B cell (primary cell): ENCODE measurements at regions not wholly inside any gene's neighbourhood (a gene's known extent, or its start where the extent isn't known, plus 50 kb on each side); places are given as distances from the start of the nearest gene placed in this dataset.

Experiments
- ATAC-seq: fragments of 200-7000 bp; cut with Tn5 transposase; one replicate; pipeline ENCODE4 v1.10.0; 2021; ENCODE audit warnings: low read depth, mild to moderate bottlenecking, moderate number of reproducible peaks, moderate library complexity
- CTCF ChIA-PET: fragments of 350-600 bp; sonication (Branson Sonifier 250); formaldehyde crosslinking; loops from one replicate; lab custom pipeline; 2021; ENCODE audit warnings: antibody characterized with exemption, inconsistent platforms; lab: Charles Lee
- POLR2A ChIA-PET: fragments of 350-600 bp; sonication (Branson Sonifier 250); formaldehyde crosslinking; loops from one replicate; lab custom pipeline; 2021; ENCODE audit warnings: antibody characterized with exemption; lab: Charles Lee
- DNase-seq: peaks from one replicate; pipeline ENCODE4 v3.0.0; 2013
- H2AFZ ChIP-seq: 2 replicates; pipeline ENCODE4 v1.6.1; 2012; ENCODE audit warnings: mild to moderate bottlenecking, low read depth, low read length; ENCODE audit not compliant: insufficient read depth, poor library complexity, severe bottlenecking
- H3K27ac ChIP-seq, 2 donors: 1 replicate in 1 of 2; 2 replicates in 1 of 2; pipeline ENCODE4 v1.5.1; 2012 to 2013; ENCODE audit warnings: low read length in 2 of 2, mild to moderate bottlenecking in 2 of 2, moderate library complexity in 1 of 2
- H3K27me3 ChIP-seq, 4 experiments: fragments of 200-600 bp in 1 of 4; sonication (generic) in 1 of 4; replicated peaks in 1 of 4; 1 replicate in 2 of 4; 2 replicates in 2 of 4; pipeline versions ENCODE4 v1.6.1 to v1.7.0; 2013 to 2016; ENCODE audit warnings: low read length in 3 of 4, mild to moderate bottlenecking in 2 of 4, mixed read lengths in 1 of 4, moderate library complexity in 1 of 4; ENCODE audit not compliant: insufficient read depth in 4 of 4, control insufficient read depth in 3 of 4; ENCODE audit errors: control extremely low read depth in 1 of 4
- H3K36me3 ChIP-seq, 2 experiments: replicated peaks in 1 of 2; 1 replicate in 1 of 2; 2 replicates in 1 of 2; pipeline versions ENCODE4 v1.6.1 to v1.7.1; 2013; ENCODE audit warnings: low read length in 1 of 2; ENCODE audit not compliant: insufficient read depth in 2 of 2, control insufficient read depth in 1 of 2; ENCODE audit errors: control extremely low read depth in 1 of 2, extremely low read depth in 1 of 2
- H3K4me1 ChIP-seq, 2 donors: fragments of 200-600 bp in 1 of 2; sonication (generic) in 1 of 2; 1 replicate in 1 of 2; 2 replicates in 1 of 2; pipeline versions ENCODE4 v1.5.1 to v1.6.1; 2013 to 2017; ENCODE audit warnings: low read length in 2 of 2; ENCODE audit not compliant: control insufficient read depth in 2 of 2, insufficient read depth in 2 of 2
- H3K4me2 ChIP-seq: replicated peaks from 2 replicates; pipeline ENCODE3; 2012; ENCODE audit warnings: mild to moderate bottlenecking, low read depth, low read length; ENCODE audit not compliant: poor library complexity, severe bottlenecking
- H3K4me3 ChIP-seq, 5 experiments: fragments of 200-600 bp in 1 of 5; sonication (generic) in 1 of 5; 1 replicate in 3 of 5; 2 replicates in 2 of 5; pipeline versions ENCODE4 v1.5.1 to v1.7.0; 2011 to 2016; ENCODE audit warnings: low read length in 4 of 5, mild to moderate bottlenecking in 4 of 5, low read depth in 2 of 5, control low read depth in 1 of 5, moderate library complexity in 1 of 5; ENCODE audit not compliant: insufficient read depth in 1 of 5; ENCODE audit errors: control extremely low read depth in 1 of 5, extremely low read depth in 1 of 5
- H3K79me2 ChIP-seq: fragments of 200-600 bp; sonication (generic); one replicate; pipeline ENCODE4 v1.6.0; 2016; ENCODE audit warnings: low read length; ENCODE audit not compliant: control insufficient read depth, insufficient read depth
- H3K9ac ChIP-seq: fragments of 200-600 bp; sonication (generic); 2 replicates; pipeline ENCODE4 v1.6.1; 2017; ENCODE audit warnings: mild to moderate bottlenecking, low read length, moderate library complexity
- H3K9me3 ChIP-seq, 3 donors: one replicate each; pipeline versions ENCODE4 v1.6.1 to v1.7.1; 2013; ENCODE audit warnings: low read length in 2 of 3; ENCODE audit not compliant: control insufficient read depth in 2 of 3, insufficient read depth in 1 of 3; ENCODE audit errors: control extremely low read depth in 1 of 3
- H4K20me1 ChIP-seq: 2 replicates; pipeline ENCODE4 v1.6.0; 2012; ENCODE audit warnings: mild to moderate bottlenecking, low read length; ENCODE audit not compliant: insufficient read depth, control insufficient read depth, poor library complexity, severe bottlenecking
- H3K27ac Mint-ChIP-seq: one replicate; pipeline ENCODE4 v1.8.0; 2021; ENCODE audit warnings: mixed read lengths
- H3K27me3 Mint-ChIP-seq: one replicate; pipeline ENCODE4 v1.8.0; 2021; ENCODE audit warnings: mixed read lengths
- H3K4me1 Mint-ChIP-seq: one replicate; pipeline ENCODE4 v1.8.0; 2021; ENCODE audit warnings: mixed read lengths
- H3K4me3 Mint-ChIP-seq: one replicate; pipeline ENCODE4 v1.8.0; 2021; ENCODE audit warnings: mixed read lengths
- H3K9me3 Mint-ChIP-seq: one replicate; pipeline ENCODE4 v1.8.0; 2022; ENCODE audit warnings: mixed read lengths; ENCODE audit not compliant: insufficient read depth
- EZH2 ChIP-seq: IDR thresholded peaks from 2 replicates; pipeline ENCODE4 v1.6.1; 2012; ENCODE audit warnings: borderline replicate concordance, low read depth, mild to moderate bottlenecking, moderate library complexity, low read length; ENCODE audit not compliant: insufficient read depth, poor library complexity, severe bottlenecking
- WGBS: methylation state at CpG from one replicate; pipeline ENCODE4 v1.1.5; 2013; ENCODE audit warnings: missing lambda C conversion rate; ENCODE audit not compliant: insufficient coverage; 5-methylcytosine and 5-hydroxymethylcytosine counted together
- intact Hi-C: fragments of 100-400 bp; cut with micrococcal nuclease; formaldehyde crosslinking; loops from one replicate; pipeline ENCODE4 v1.10.0; 2022
- TF ChIP-seq, protein P1 (sequence below): fragments of 200-600 bp; IDR thresholded peaks from one replicate; pipeline ENCODE4 v1.8.0; 2022; ENCODE audit warnings: antibody characterized with exemption, mild to moderate bottlenecking

DNA sequence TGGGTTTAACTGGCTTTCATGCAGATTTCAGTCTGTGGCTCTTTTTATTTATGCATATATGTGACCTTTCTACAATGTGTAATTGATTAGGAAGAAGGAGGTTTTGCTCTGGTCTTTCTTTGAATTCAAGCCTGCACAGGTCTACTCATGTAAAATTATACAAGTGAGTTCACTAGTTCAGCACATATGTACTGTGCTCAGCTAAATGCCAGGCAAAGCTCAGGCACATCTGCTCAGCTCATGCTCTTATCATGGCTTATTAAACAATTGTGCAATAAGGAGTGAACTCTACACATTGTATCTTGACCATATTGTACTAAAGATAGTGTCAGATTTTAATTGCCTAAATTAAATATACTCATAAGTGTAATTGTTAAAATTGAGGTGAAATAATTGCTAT lies 378.4 kb downstream of the ADGRL2 start:
- no peak for TF ChIP-seq EZH2
- TF ChIP-seq, protein P1, sequence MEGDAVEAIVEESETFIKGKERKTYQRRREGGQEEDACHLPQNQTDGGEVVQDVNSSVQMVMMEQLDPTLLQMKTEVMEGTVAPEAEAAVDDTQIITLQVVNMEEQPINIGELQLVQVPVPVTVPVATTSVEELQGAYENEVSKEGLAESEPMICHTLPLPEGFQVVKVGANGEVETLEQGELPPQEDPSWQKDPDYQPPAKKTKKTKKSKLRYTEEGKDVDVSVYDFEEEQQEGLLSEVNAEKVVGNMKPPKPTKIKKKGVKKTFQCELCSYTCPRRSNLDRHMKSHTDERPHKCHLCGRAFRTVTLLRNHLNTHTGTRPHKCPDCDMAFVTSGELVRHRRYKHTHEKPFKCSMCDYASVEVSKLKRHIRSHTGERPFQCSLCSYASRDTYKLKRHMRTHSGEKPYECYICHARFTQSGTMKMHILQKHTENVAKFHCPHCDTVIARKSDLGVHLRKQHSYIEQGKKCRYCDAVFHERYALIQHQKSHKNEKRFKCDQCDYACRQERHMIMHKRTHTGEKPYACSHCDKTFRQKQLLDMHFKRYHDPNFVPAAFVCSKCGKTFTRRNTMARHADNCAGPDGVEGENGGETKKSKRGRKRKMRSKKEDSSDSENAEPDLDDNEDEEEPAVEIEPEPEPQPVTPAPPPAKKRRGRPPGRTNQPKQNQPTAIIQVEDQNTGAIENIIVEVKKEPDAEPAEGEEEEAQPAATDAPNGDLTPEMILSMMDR = no peak
- intact Hi-C loops = no loop called here
- CTCF ChIA-PET = no interaction called here
- H3K4me1 ChIP-seq = no peaks in the 10 kb centered on the region
- ATAC-seq (no peak), DNase-seq (no peak)
- H3K27ac ChIP-seq = no peak overlapping the region
- H3K4me1 Mint-ChIP-seq = no peaks in the 10 kb centered on the region
- H3K27ac Mint-ChIP-seq = no peak overlapping the region
- H2AFZ ChIP-seq = no peak overlapping the region
- H3K9me3 ChIP-seq = no peaks in the 10 kb centered on the region
- no peak overlapping the region for H3K9ac ChIP-seq
- no peaks in the 10 kb centered on the region for H3K27me3 ChIP-seq
- POLR2A ChIA-PET = no interaction called here
- H3K4me2 ChIP-seq = no peak overlapping the region
- H3K4me3 Mint-ChIP-seq = no peak overlapping the region
- H3K27me3 Mint-ChIP-seq = no peaks in the 10 kb centered on the region
- no peaks in the 10 kb centered on the region for H4K20me1 ChIP-seq
- no peaks in the 10 kb centered on the region for H3K36me3 ChIP-seq
- no peaks in the 10 kb centered on the region for H3K9me3 Mint-ChIP-seq
- H3K4me3 ChIP-seq = no peak overlapping the region
- H3K79me2 ChIP-seq = no peaks in the 10 kb centered on the region

GRCh38 chr1:82177192-82177591 lies 376.5 kb downstream of the ADGRL2 start:
- no peaks in the 10 kb centered on the region for H3K27me3 Mint-ChIP-seq
- Histone ChIP-seq H3K4me1 (no peaks in the 10 kb centered on the region), H3K36me3 (no peaks in the 10 kb centered on the region), H2AFZ (no peak overlapping the region), H3K9me3 (no peaks in the 10 kb centered on the region), H3K4me2 (no peak overlapping the region), H4K20me1 (no peaks in the 10 kb centered on the region), H3K27ac (no peak overlapping the region), H3K79me2 (no peaks in the 10 kb centered on the region), H3K4me3 (no peak overlapping the region), H3K27me3 (no peaks in the 10 kb centered on the region), H3K9ac (no peak overlapping the region)
- no peak overlapping the region for H3K4me3 Mint-ChIP-seq
- H3K27ac Mint-ChIP-seq = no peak overlapping the region
- ChIA-PET CTCF (no interaction called here), POLR2A (no interaction called here)
- no peak for DNase-seq
- TF ChIP-seq, protein P1 = no peak
- TF ChIP-seq EZH2 = no peak
- no peaks in the 10 kb centered on the region for H3K4me1 Mint-ChIP-seq
- intact Hi-C loops = no loop called here
- WGBS = 88% methylated on average over 1 of the region's 1 CpG
- H3K9me3 Mint-ChIP-seq = peaks cover 3% of the 10 kb centered on the region
- no peak for ATAC-seq
